ENCODE measurements at regions not wholly inside any gene's neighbourhood (a gene's known extent, or its start where the extent isn't known, plus 50 kb on each side); places are given as distances from the start of the nearest gene placed in this dataset.

DNA sequence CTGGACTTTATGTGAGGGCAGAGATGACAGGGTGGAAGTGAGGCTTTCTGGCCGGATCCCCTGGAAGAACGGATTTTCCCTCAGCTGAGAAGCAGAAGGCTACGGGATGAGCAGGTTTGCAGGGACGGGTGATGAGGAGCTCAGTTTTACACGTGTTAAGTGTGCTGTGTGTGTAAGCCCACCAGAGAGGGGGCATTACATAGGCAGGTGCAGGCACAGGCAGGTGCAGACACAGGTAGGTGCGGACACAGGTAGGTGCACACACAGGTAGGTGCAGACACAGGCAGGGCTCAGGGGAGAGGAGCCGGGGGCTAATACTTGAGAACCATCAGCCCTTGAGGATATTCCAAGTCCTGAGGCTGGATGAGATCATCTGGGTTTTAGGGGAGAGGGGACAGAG, 107.7 kb downstream of the COPS8 start:
- intact Hi-C loops (cut with DNase I) = no loop called here
- FAIRE-seq = no peak
- Histone ChIP-seq H3K27me3 (no peaks in the 10 kb centered on the region), H3K4me3 (no peak overlapping the region), H3K9me3 (no peaks in the 10 kb centered on the region), H3K27ac (no peak overlapping the region), H3K4me1 (no peaks in the 10 kb centered on the region), H3K36me3 (no peaks in the 10 kb centered on the region)
- 86 to 89% methylated on average over 7 of the region's 7 CpGs for WGBS, 2 donors
- TF ChIP-seq, protein P1, sequence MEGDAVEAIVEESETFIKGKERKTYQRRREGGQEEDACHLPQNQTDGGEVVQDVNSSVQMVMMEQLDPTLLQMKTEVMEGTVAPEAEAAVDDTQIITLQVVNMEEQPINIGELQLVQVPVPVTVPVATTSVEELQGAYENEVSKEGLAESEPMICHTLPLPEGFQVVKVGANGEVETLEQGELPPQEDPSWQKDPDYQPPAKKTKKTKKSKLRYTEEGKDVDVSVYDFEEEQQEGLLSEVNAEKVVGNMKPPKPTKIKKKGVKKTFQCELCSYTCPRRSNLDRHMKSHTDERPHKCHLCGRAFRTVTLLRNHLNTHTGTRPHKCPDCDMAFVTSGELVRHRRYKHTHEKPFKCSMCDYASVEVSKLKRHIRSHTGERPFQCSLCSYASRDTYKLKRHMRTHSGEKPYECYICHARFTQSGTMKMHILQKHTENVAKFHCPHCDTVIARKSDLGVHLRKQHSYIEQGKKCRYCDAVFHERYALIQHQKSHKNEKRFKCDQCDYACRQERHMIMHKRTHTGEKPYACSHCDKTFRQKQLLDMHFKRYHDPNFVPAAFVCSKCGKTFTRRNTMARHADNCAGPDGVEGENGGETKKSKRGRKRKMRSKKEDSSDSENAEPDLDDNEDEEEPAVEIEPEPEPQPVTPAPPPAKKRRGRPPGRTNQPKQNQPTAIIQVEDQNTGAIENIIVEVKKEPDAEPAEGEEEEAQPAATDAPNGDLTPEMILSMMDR (IDR thresholded peaks at IDR 0.05) = no peak
- no peak for DNase-seq
- ATAC-seq = no peak

DNA sequence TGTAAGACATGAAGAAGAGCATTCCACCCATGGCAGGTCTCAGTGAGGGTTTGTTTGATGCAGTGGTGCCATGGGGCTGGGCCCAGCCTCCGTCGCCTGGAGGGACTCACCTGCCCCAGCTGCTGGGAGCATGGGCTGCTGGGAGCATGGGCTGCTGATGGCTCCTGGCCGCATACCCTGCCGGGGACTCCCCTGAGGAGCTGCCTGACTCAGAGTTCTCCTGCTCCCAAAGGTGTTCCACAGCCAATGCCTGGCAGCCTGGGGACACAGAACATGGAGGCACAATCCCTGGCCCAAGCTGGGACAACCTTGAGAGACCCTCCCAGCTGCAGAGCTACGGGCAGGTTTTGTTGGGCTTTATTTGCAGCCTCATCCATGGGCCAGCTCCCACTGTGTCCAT, 108.4 kb downstream of the COPS8 start:
- WGBS, 2 donors = 72 to 73% methylated on average over 5 of the region's 5 CpGs
- Histone ChIP-seq H3K4me1 (no peaks in the 10 kb centered on the region), H3K36me3 (no peaks in the 10 kb centered on the region), H3K4me3 (no peak overlapping the region), H3K27me3 (no peaks in the 10 kb centered on the region), H3K27ac (no peak overlapping the region), H3K9me3 (no peaks in the 10 kb centered on the region)
- DNase-seq = no peak
- intact Hi-C loops (cut with DNase I) = no loop called here
- TF ChIP-seq, protein P1 (IDR thresholded peaks at IDR 0.05) = no peak
- no peak for FAIRE-seq
- no peak for ATAC-seq

DNA sequence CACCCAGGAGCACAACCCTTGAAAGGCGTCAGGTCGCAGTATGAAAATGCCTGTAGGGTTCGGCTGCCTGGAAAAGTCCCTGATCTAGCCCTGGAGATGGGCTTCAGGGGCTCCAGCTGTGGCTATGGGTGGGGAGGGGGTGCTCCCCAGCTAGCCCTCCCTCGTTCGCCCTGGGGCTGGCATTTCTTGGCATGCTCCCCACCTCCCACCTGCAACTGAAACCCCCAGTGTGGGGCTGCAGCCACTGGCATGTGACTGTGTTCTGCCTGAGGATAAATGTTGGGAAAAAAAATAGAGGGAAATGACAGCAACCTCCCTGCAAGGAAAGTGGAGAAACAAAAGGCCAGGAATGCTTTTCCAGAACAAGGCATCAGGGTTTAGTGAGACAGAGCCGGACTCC, 109.2 kb downstream of the COPS8 start:
- TF ChIP-seq, protein P1 (IDR thresholded peaks at IDR 0.05) = no peak
- no peaks in the 10 kb centered on the region for H3K27me3 ChIP-seq
- no peaks in the 10 kb centered on the region for H3K9me3 ChIP-seq
- WGBS, 2 donors = 92 to 93% methylated on average over 6 of the region's 6 CpGs
- intact Hi-C loops (cut with DNase I) = no loop called here
- H3K4me1 ChIP-seq = no peaks in the 10 kb centered on the region
- H3K36me3 ChIP-seq = no peaks in the 10 kb centered on the region
- H3K4me3 ChIP-seq = no peak overlapping the region
- FAIRE-seq = no peak
- no peak for DNase-seq
- no peak for ATAC-seq
- H3K27ac ChIP-seq = no peak overlapping the region

DNA sequence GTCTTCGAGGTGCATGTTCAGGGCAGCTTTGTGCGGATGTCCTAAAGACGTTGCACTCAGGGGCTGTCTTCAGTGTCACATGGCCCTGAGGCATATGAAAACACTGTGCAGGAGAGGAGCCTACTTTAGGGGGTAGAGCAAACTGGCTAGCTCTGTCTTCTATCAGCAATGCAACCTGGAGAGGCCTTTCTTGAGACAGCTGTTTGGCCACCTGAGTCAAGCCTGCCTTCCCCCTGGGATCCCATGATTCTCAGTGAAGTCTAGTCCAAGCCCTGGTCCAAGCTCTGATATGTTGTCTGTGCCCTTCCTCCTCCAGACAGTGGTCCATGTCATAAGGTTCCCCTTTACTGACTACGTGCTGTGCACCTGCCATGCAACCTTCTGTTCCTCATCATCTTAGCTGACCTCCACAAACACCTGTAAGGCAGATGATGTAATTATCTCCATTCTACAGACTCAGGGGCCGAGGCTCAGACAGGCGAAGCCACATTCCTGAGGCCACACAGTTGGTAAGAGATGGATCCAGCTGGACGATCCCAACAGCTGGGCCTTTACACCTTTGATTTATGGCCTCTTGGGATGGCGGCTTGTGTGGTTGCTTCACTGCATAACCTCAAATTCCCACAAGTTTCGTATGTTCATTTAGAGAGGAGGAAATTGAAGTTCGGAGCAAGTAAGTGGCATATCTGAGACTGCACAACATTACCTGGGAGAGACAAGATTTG, 109.9 kb downstream of the COPS8 start:
- ATAC-seq (no peak), DNase-seq (no peak), FAIRE-seq (no peak)
- Histone ChIP-seq H3K4me3 (no peak overlapping the region), H3K27ac (no peak overlapping the region), H3K36me3 (no peaks in the 10 kb centered on the region), H3K4me1 (no peaks in the 10 kb centered on the region), H3K9me3 (no peaks in the 10 kb centered on the region), H3K27me3 (no peaks in the 10 kb centered on the region)
- 87% methylated on average over 10 of the region's 10 CpGs for WGBS, 2 donors
- TF ChIP-seq, protein P1 (IDR thresholded peaks at IDR 0.05) = no peak
- intact Hi-C loops (cut with DNase I) = no loop called here

DNA sequence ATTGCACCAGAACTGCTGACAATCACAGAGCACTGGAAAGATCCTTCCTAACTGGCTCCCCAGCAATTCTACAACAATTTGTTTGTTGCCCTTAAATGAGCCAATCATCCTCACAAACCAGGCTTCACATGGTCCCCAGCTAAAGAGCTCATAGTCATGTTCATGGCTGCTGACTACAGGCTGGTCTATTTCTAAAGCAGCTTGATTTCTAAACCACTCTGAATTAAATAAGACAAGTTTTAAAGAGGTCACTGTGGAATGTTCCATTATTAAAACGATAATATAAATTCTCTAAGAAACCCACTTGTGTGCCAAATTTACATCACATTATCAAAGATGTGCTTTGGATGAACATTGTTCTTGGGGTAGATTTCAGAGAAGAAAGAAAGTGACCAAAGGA, 110.7 kb downstream of the COPS8 start:
- H3K27me3 ChIP-seq = no peaks in the 10 kb centered on the region
- no peak overlapping the region for H3K4me3 ChIP-seq
- no peaks in the 10 kb centered on the region for H3K9me3 ChIP-seq
- DNase-seq (no peak), ATAC-seq (no peak), FAIRE-seq (no peak)
- no peaks in the 10 kb centered on the region for H3K4me1 ChIP-seq
- intact Hi-C loops (cut with DNase I) = no loop called here
- WGBS, 2 donors = 63 to 90% methylated on average over 1 of the region's 1 CpG
- H3K27ac ChIP-seq = no peak overlapping the region
- no peaks in the 10 kb centered on the region for H3K36me3 ChIP-seq
- TF ChIP-seq, protein P1 (IDR thresholded peaks at IDR 0.05) = no peak

Measured in pancreas (tissue), 10 donors.